H1 (cell line): ENCODE measurements at regions not wholly inside any gene's neighbourhood (a gene's known extent, or its start where the extent isn't known, plus 50 kb on each side); places are given as distances from the start of the nearest gene placed in this dataset.

ENCODE experiments used
- MAFK ChIP-seq: IDR thresholded peaks from 2 replicates; pipeline ENCODE4 v1.6.1; 2012; ENCODE audit warnings: low read depth, mild to moderate bottlenecking, improper control_type of control experiment, low read length
- ZNF274 ChIP-seq: IDR thresholded peaks from 2 replicates; pipeline ENCODE4 v1.7.0; 2012; ENCODE audit warnings: low read length, borderline replicate concordance; ENCODE audit errors: extremely low read depth

DNA sequence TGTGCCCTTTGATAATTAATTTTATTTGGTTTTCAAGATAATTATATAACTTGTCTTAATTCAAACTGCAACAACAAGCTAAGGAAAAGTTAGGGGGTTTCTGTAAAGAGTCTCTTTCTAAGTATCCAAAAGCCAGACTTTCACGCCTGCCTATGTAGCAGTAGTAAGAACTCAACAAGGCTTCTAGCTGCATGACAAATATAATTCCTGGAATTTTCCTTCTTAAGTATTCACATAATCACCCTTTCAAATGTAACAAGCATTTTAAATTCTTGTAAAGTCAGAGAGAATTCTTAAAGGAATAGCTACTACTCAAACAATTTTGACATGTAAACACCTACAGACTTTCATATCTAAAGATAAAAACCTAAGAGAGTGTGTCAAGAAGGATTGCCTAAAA is 189.7 kb upstream of the NDST3 start (continued):
- TF ChIP-seq ZNF274, result no peak
- no peak for TF ChIP-seq MAFK
